HEK293 (cell line): ENCODE measurements at regions not wholly inside any gene's neighbourhood (a gene's known extent, or its start where the extent isn't known, plus 50 kb on each side); places are given as distances from the start of the nearest gene placed in this dataset.

Experiments
- CTCF ChIA-PET: fragments of 350-600 bp; formaldehyde crosslinking; extraction: SDS; loops from one replicate; lab custom pipeline; 2021; ENCODE audit warnings: antibody characterized with exemption; lab: Yijun Ruan, JAX
- POLR2A ChIA-PET: fragments of 300-600 bp; formaldehyde crosslinking; extraction: SDS; loops from one replicate; lab custom pipeline; 2020; ENCODE audit warnings: antibody characterized with exemption, inconsistent platforms; lab: Yijun Ruan, JAX
- H3K27ac ChIP-seq: fragments of 200-500 bp; sonication (Bioruptor generic); 2 replicates; pipeline ENCODE4 v1.5.1; 2014; ENCODE audit warnings: low read depth, low read length, control low read depth, inconsistent platforms; ENCODE audit errors: extremely low read depth
- H3K36me3 ChIP-seq, 2 experiments: fragments of 200-500 bp in 1 of 2; sonication (Bioruptor generic) in 1 of 2; 1 replicate in 1 of 2; 2 replicates in 1 of 2; pipeline ENCODE4 v1.5.1; 2014 to 2017; ENCODE audit warnings: inconsistent platforms in 2 of 2, low read length in 2 of 2; ENCODE audit not compliant: control insufficient read depth in 2 of 2, insufficient read depth in 1 of 2
- H3K4me1 ChIP-seq: fragments of 200-500 bp; sonication (Bioruptor generic); 2 replicates; pipeline ENCODE4 v1.5.1; 2014; ENCODE audit warnings: mild to moderate bottlenecking, low read length, inconsistent platforms; ENCODE audit not compliant: control insufficient read depth, insufficient read depth
- H3K4me3 ChIP-seq: 2 replicates; pipeline ENCODE4 v1.5.1; 2011; ENCODE audit warnings: low read depth, mild to moderate bottlenecking, control low read depth, low read length, moderate library complexity
- H3K9me3 ChIP-seq: fragments of 200-500 bp; sonication (Bioruptor generic); 2 replicates; pipeline ENCODE4 v1.5.1; 2014; ENCODE audit warnings: low read depth, low read length, inconsistent platforms; ENCODE audit not compliant: control insufficient read depth, insufficient read depth
- FEZF1 ChIP-seq: fragments of 450-650 bp; formaldehyde crosslinking; IDR thresholded peaks from 2 replicates; pipeline ENCODE4 v1.5.1; 2016; ENCODE audit warnings: missing biosample characterization, missing genetic modification characterization
- GLI2 ChIP-seq: fragments of 450-650 bp; formaldehyde crosslinking; IDR thresholded peaks from 2 replicates; pipeline ENCODE4; 2017; ENCODE audit warnings: missing biosample characterization, missing genetic modification characterization, low read depth, borderline replicate concordance
- KLF16 ChIP-seq: fragments of 450-650 bp; formaldehyde crosslinking; IDR thresholded peaks from 2 replicates; pipeline ENCODE4 v1.5.1; 2017; ENCODE audit warnings: missing biosample characterization, missing genetic modification characterization
- SP7 ChIP-seq: fragments of 450-650 bp; formaldehyde crosslinking; IDR thresholded peaks from 2 replicates; pipeline ENCODE4 v1.5.1; 2016; ENCODE audit warnings: missing biosample characterization, missing genetic modification characterization
- ZNF140 ChIP-seq: fragments of 450-650 bp; formaldehyde crosslinking; IDR thresholded peaks from 2 replicates; pipeline ENCODE4 v1.5.1; 2016; ENCODE audit warnings: missing biosample characterization, missing genetic modification characterization
- ZNF155 ChIP-seq: fragments of 450-650 bp; formaldehyde crosslinking; IDR thresholded peaks from 2 replicates; pipeline ENCODE4 v1.5.1; 2016; ENCODE audit warnings: missing biosample characterization, missing genetic modification characterization
- ZNF354C ChIP-seq: fragments of 450-650 bp; formaldehyde crosslinking; IDR thresholded peaks from 2 replicates; pipeline ENCODE4 v1.5.1; 2016; ENCODE audit warnings: missing biosample characterization, missing genetic modification characterization, low read depth, borderline replicate concordance
- ZNF555 ChIP-seq: fragments of 450-650 bp; formaldehyde crosslinking; conservative IDR thresholded peaks from 2 replicates; pipeline ENCODE4 v1.5.1; 2017; ENCODE audit warnings: missing biosample characterization, mild to moderate bottlenecking, missing genetic modification characterization, inconsistent platforms
- ZNF561 ChIP-seq: fragments of 450-650 bp; IDR thresholded peaks from 2 replicates; pipeline ENCODE4 v1.5.1; 2018; ENCODE audit warnings: missing biosample characterization, missing genetic modification characterization, borderline replicate concordance
- ZNF768 ChIP-seq: fragments of 450-650 bp; formaldehyde crosslinking; IDR thresholded peaks from 2 replicates; pipeline ENCODE4 v1.5.1; 2018; ENCODE audit warnings: missing biosample characterization, mild to moderate bottlenecking, missing genetic modification characterization
- ZSCAN16 ChIP-seq: fragments of 450-650 bp; formaldehyde crosslinking; IDR thresholded peaks from 2 replicates; pipeline ENCODE4 v1.5.1; 2016; ENCODE audit warnings: missing biosample characterization, missing genetic modification characterization
- TF ChIP-seq, protein P1 (sequence below): fragments of 450-650 bp; formaldehyde crosslinking; IDR thresholded peaks from 2 replicates; pipeline ENCODE4; 2016; ENCODE audit warnings: missing biosample characterization, missing genetic modification characterization
- TF ChIP-seq, protein P2 (sequence below): fragments of 450-650 bp; formaldehyde crosslinking; IDR thresholded peaks from 2 replicates; pipeline ENCODE4 v1.5.1; 2016; ENCODE audit warnings: missing biosample characterization, missing genetic modification characterization
- TF ChIP-seq, protein P3 (sequence below): fragments of 450-650 bp; formaldehyde crosslinking; IDR thresholded peaks from 2 replicates; pipeline ENCODE4 v1.5.1; 2016; ENCODE audit warnings: missing biosample characterization, missing genetic modification characterization
- TF ChIP-seq, protein P4 (sequence below): fragments of 450-650 bp; formaldehyde crosslinking; IDR thresholded peaks from 2 replicates; pipeline ENCODE4 v1.5.1; 2016; ENCODE audit warnings: missing biosample characterization, missing genetic modification characterization, low read depth
- TF ChIP-seq, protein P5 (sequence below): fragments of 450-650 bp; formaldehyde crosslinking; IDR thresholded peaks from 2 replicates; pipeline ENCODE4 v1.5.1; 2016; ENCODE audit warnings: missing biosample characterization, missing genetic modification characterization
- TF ChIP-seq, protein P6 (sequence below): fragments of 450-650 bp; formaldehyde crosslinking; IDR thresholded peaks from 2 replicates; pipeline ENCODE4 v1.5.1; 2016; ENCODE audit warnings: missing biosample characterization, missing genetic modification characterization

DNA sequence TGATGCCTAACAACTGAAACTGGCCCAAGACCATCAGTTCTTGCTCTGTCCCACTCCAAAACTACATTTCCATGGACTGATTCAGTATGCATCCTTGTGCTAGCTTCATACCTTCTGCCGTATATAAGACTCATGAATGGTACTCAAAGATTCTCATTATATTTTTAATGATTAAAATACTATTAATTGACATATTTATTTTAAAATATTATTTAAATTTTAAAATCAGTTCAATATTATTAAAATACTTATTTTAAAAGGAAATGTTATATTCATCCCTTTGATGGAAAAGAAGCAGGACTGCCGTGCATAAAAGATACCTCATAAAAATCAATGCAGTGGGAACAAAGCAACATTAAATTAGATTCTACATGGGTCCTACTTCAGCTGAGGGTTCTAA, 153.4 kb downstream of the AXIN2 start:
- Histone ChIP-seq H3K4me3 (no peak overlapping the region), H3K4me1 (no peaks in the 10 kb centered on the region), H3K27ac (no peak overlapping the region)
- CTCF ChIA-PET = no interaction called here
- TF ChIP-seq ZNF155 (tag by site-specific recombination) (no peak), ZNF140 (tag by site-specific recombination) (no peak), FEZF1 (tag by site-specific recombination) (no peak), ZNF768 (tag by site-specific recombination) (no peak), ZNF354C (no peak), ZNF561 (tag by site-specific recombination) (no peak), ZNF555 (tag by site-specific recombination) (no peak), ZSCAN16 (tag by site-specific recombination) (no peak), SP7 (tag by site-specific recombination) (no peak), KLF16 (tag by site-specific recombination) (no peak), GLI2 (tag by site-specific recombination) (no peak)
- TF ChIP-seq, protein P1, sequence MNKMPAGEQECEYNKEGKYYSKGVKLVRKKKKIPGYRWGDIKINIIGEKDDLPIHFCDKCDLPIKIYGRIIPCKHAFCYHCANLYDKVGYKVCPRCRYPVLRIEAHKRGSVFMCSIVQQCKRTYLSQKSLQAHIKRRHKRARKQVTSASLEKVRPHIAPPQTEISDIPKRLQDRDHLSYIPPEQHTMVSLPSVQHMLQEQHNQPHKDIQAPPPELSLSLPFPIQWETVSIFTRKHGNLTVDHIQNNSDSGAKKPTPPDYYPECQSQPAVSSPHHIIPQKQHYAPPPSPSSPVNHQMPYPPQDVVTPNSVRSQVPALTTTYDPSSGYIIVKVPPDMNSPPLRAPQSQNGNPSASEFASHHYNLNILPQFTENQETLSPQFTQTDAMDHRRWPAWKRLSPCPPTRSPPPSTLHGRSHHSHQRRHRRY (tag by site-specific recombination) = no peak
- TF ChIP-seq, protein P2, sequence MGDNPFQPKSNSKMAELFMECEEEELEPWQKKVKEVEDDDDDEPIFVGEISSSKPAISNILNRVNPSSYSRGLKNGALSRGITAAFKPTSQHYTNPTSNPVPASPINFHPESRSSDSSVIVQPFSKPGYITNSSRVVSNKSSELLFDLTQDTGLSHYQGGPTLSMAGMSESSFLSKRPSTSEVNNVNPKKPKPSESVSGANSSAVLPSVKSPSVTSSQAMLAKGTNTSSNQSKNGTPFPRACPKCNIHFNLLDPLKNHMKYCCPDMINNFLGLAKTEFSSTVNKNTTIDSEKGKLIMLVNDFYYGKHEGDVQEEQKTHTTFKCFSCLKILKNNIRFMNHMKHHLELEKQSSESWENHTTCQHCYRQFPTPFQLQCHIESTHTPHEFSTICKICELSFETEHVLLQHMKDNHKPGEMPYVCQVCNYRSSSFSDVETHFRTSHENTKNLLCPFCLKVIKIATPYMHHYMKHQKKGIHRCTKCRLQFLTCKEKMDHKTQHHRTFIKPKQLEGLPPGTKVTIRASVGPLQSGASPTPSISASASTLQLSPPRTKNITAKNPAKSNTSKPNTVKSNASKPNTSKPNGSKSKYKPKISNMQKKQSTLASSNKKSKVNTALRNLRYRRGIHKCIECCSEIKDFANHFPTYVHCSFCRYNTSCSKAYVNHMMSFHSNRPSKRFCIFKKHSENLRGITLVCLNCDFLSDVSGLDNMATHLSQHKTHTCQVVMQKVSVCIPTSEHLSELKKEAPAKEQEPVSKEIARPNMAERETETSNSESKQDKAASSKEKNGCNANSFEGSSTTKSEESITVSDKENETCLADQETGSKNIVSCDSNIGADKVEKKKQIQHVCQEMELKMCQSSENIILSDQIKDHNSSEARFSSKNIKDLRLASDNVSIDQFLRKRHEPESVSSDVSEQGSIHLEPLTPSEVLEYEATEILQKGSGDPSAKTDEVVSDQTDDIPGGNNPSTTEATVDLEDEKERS (tag by site-specific recombination) = no peak
- TF ChIP-seq, protein P3, sequence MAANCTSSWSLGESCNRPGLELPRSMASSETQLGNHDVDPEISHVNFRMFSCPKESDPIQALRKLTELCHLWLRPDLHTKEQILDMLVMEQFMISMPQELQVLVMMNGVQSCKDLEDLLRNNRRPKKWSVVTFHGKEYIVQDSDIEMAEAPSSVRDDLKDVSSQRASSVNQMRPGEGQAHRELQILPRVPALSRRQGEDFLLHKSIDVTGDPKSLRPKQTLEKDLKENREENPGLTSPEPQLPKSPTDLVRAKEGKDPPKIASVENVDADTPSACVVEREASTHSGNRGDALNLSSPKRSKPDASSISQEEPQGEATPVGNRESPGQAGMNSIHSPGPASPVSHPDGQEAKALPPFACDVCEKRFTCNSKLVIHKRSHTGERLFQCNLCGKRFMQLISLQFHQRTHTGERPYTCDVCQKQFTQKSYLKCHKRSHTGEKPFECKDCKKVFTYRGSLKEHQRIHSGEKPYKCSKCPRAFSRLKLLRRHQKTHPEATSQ = no peak
- TF ChIP-seq, protein P4, sequence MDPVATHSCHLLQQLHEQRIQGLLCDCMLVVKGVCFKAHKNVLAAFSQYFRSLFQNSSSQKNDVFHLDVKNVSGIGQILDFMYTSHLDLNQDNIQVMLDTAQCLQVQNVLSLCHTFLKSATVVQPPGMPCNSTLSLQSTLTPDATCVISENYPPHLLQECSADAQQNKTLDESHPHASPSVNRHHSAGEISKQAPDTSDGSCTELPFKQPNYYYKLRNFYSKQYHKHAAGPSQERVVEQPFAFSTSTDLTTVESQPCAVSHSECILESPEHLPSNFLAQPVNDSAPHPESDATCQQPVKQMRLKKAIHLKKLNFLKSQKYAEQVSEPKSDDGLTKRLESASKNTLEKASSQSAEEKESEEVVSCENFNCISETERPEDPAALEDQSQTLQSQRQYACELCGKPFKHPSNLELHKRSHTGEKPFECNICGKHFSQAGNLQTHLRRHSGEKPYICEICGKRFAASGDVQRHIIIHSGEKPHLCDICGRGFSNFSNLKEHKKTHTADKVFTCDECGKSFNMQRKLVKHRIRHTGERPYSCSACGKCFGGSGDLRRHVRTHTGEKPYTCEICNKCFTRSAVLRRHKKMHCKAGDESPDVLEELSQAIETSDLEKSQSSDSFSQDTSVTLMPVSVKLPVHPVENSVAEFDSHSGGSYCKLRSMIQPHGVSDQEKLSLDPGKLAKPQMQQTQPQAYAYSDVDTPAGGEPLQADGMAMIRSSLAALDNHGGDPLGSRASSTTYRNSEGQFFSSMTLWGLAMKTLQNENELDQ (tag by site-specific recombination) = no peak
- TF ChIP-seq, protein P5, sequence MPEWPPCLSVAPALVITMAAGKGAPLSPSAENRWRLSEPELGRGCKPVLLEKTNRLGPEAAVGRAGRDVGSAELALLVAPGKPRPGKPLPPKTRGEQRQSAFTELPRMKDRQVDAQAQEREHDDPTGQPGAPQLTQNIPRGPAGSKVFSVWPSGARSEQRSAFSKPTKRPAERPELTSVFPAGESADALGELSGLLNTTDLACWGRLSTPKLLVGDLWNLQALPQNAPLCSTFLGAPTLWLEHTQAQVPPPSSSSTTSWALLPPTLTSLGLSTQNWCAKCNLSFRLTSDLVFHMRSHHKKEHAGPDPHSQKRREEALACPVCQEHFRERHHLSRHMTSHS (tag by site-specific recombination) = no peak
- TF ChIP-seq, protein P6, sequence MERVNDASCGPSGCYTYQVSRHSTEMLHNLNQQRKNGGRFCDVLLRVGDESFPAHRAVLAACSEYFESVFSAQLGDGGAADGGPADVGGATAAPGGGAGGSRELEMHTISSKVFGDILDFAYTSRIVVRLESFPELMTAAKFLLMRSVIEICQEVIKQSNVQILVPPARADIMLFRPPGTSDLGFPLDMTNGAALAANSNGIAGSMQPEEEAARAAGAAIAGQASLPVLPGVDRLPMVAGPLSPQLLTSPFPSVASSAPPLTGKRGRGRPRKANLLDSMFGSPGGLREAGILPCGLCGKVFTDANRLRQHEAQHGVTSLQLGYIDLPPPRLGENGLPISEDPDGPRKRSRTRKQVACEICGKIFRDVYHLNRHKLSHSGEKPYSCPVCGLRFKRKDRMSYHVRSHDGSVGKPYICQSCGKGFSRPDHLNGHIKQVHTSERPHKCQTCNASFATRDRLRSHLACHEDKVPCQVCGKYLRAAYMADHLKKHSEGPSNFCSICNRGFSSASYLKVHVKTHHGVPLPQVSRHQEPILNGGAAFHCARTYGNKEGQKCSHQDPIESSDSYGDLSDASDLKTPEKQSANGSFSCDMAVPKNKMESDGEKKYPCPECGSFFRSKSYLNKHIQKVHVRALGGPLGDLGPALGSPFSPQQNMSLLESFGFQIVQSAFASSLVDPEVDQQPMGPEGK (tag by site-specific recombination) = no peak
- TF ChIP-seq, all 188 proteins: peak for 0
- POLR2A ChIA-PET = no interaction called here
- Histone ChIP-seq H3K36me3 (no peaks in the 10 kb centered on the region), H3K9me3 (no peaks in the 10 kb centered on the region; the same call in 1 of the 2 replicates)
